ENCODE measurements at regions not wholly inside any gene's neighbourhood (a gene's known extent, or its start where the extent isn't known, plus 50 kb on each side); places are given as distances from the start of the nearest gene placed in this dataset.

DNA sequence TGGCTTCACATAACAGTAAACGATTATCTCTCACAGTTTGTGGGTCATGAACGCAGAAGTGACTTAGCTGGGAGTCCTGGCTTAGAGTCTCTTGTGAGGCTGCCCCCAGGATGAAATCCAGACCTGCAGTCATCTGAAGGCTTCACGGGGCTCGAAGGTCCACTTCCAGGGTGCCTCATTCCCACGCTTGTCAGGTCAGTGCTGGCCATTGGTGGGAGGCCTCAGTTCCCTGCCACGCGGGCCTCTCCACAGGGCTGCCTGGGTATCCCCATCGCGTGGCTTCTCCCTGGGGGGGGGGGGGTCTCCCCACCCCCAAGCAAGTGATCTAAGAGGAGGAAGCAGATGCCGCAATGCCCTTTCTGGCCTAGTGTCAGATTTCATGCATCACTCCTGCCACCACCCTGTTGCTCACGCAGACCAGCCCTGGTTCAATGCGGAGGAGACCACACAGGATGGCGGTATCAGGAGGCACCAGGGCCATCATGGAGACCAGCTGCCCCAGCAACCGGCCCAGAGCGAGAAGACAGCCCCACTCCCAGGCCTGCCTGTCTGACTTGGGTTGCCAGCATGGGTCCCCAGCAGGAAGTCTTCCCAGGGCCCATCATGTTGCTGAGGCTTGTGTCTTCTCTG lies 77.3 kb upstream of the CDH5 start:
- no peak for DNase-seq

DNA sequence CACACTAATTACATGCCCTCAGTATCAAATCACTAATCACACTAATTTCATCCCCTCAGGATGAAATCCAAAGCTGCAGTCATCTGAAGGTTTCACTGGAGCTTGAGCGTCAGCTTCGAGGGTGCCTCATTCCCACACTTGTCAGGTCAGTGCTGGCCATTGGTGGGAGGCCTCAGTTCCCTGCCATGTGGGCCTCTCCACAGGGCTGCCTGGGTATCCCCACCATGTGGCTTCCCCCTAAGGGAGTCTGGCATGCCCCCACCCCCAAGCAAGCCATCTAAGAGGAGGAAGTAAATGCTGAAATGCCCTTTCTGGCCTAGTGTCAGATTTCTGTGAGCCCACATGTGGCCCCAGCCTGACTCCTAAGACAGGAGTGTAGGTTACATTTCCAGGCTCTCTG lies 78.6 kb upstream of the CDH5 start:
- no peak for DNase-seq

DNA sequence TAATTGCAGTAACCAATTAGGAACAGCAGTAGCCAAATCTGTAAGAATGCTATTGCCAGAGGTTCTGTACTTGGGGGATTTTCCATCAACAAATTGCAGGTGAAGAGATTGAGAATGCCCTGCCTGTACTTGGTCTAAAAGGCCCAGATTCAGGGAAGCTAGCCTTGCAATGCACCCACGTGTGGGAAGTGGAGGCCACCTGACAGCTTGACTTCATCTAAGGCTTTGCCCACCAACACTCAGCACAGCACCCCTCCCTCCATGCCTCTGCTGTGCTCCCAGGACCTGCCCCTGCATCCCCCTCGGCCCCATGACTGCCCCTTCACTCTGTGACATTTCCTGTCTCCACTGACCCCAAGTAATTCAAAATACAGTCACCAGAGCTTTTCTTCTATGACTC lies 79.1 kb upstream of the CDH5 start:
- no peak for DNase-seq

DNA sequence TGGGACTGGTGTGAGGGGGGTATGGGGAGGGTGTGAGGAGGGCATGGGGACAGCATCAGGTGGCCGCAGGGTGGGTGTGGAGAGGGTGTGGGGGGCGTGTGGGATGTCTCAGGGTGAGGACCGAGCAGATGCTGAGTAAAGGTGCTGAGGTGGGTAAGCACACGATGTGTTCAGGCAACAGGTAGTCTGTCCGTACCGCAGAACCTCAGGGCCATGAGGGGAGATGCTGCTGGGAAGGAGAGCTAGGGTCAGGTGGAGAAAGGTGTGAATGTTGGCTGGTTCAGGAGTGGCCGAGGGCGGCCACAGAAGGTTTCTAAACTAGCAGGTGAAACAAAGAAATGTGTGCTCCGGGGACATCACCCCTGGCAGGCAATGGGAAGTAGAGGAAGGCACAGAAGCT lies 80.0 kb upstream of the CDH5 start:
- no peak for DNase-seq

DNA sequence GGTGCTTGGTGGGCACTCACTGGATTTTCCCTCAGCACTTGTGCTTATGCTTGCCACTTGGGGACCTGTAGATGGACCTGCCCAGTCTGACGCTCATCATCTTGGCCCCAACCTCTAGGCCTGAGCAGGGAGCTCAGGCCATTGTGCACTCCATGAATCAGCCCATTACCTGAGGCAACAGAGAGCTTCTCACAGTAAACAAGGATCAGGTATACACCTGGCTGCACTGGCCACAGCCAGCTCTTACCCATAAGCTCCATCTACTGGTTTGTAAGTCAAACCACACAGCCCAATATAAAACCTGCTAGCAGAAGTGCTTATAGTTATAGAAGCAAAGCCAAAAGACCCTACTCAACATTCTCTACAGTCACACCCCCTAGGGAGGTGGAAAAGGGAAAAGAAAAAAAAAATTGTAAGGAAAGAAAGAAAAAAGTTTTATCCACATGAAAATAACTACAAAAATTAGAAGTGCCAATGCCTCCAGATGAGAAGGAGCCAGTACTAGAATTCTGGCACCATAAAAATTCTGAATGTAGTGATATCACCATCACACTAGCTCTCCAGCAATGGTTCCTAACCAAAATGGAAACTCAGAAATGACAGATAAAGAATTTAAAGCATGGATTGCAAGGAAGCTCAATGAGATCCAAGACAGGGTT lies 87.8 kb upstream of the CDH5 start:
- no peak for DNase-seq

DNA sequence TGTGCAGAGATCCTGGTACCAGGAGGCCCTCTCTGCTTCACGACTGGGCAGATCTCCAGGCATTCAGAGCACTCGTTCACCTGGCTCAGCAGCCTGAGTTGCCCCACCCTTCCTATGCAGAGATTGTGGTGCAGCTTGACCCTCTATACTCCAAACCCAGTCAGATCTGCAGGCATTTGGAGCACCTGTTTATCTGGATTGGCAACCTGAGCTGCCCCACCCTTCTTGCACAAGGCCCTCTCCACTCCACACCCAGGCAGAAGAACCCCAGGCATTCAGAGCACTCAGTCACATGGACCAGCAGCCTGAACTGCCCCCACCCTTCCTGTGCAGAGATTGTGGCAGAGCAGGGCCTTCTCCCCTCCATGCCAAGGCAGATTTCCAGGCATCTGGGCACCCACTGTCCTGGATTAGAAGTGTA lies 88.4 kb upstream of the CDH5 start:
- DNase-seq, result no peak

DNA sequence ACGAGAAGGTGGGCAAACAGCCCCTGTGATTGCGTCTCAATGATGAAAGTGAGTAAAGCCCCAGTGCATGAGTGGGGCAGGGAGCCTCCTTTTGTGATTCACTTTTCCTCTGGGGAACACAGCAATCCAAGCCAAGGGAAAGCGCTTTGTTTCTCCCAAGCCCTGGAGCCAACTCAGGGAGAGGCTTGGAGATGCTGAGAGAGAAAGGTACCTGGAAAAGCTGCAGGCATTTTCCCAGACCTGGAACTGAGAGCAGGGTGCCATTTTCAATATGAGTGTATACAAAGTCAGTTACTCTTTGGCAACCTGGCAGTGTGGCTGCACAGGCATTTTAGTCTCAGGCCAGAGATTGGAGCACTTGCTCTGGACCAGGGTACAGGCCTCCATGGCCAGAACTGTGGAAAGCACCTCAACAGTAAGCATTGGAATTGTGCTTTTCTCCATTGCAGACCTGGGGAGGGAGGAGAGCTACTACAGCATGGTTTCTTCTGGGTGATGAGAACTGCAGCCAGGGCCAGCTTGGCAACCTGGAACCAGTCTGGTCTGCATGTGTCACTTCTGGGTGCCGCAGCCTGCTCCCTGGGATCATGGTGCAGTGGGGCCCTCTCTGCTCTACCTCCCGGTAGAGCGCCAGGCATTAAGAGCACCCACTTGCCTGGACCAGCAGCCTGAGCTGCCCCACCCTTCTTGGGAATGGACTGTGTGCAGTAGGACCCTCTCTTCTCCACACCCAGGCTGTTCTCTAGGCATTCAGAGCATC lies 89.0 kb upstream of the CDH5 start:
- no peak for DNase-seq

DNA sequence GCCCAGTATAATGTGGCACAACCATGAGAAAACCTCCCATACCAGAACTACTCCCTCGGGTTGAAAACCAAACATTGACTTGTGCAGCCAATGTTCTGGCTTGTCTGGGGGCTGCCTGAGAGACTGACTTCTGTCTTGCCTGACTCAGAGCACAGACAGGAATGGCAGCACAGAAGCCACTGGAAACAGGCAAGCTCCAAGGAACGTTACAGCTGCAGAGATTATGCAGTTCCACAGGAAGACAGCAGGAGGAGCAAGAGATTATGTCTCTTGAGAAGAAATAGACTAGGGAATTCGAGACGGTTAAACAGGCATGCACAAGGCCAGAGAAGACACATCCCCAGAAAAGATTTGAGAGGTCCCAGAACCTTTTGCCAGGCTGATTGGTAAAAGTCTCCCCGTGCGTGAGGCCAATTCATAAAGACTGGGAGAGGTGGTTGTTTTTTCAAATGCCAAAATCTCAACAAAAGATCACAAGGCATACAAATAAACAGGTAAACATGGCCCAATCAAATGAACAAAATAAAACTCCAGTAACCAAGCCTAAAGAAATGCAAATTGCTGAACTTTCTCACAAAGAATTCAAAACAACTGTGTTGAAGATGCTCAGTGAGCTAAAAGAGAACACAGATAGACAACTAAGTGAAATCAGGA lies 90.6 kb upstream of the CDH5 start:
- no peak for DNase-seq

DNA sequence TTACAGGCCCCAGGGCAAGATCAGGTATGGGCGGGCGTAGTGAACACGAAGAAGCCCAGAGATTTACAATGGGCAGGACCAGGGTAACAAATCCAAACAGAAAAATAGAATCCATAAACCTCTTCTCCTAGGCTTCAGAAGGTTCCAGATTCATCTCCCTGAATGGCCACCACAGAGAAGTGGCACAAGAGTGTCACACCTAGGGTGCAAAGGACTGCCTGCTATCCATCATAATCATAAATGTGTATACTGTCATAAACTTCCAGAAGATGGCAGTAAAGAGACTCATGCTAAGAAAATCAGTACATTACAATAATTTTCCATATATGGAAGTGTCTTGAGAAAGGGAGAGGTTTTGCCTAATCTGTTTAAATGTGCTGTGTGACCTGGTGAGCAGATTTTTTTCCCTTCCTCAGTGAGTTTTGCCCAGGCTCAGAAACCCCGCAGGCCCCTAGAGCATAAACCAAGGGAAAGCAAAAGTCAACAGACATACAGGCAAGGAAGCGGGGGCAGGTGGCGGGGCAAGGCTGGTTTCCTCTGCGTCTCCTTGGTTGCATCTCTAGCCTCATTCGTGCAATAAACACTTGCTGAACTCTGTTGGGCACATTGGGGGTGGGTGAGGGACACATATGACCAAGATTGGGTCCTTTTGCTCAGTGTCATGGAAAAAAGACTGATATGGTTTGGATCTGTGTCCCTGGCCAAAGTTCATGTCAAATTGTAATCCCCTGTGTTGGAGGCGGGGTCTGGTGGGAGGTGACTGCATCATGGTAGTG lies 92.0 kb upstream of the CDH5 start:
- no peak for DNase-seq

DNA sequence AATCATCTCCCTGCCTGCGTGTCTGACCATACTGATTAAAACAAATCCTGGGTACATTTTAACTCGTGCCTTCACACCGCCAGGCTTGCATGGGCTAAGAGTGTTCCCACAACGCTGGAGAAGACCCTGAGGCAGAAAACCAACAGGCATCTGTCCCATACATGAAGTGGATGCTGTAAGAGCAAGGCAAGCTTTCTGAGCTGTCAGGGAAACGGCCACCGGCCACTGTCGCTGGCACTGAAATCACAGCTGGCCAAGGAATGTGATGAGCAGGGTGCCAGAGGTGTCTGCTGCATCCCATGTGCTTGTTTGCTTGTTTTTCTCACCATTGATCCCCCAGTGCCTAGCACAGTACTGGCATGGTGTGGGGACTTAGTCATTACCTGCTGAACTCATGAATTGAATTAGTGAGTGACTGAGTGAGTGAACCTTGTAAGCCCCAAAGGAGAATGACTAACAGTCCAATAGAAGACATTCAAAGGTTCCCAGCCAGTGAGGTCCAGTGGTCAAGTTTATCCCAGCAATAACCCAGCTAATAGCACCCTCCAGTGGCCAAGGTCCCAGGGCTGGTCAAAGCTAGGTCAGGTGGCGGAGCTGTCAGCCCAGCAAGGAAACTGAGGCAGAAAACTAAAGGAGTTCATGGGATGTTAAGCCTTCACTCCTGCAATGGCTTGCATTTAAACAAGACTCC lies 92.7 kb upstream of the CDH5 start:
- no peak for DNase-seq

DNA sequence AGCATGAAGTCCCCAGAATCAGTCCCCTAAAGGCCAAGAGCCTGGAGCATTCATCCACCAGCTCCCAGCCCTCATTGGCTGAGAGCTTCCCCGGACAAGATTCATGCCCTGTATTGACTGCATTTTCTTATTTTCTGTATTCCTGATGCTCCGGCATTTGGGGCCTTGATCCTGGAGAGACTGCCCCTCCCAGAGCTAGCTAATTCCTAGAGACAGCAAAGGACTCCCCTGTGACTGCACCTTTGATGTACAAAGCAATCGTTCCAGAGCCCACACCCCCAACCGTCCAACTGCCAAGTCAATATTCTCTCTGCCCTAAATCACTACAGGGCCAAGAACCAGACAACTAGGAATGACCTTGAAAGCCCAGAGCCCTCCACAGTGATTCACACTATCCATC lies 93.4 kb upstream of the CDH5 start:
- no peak for DNase-seq

DNA sequence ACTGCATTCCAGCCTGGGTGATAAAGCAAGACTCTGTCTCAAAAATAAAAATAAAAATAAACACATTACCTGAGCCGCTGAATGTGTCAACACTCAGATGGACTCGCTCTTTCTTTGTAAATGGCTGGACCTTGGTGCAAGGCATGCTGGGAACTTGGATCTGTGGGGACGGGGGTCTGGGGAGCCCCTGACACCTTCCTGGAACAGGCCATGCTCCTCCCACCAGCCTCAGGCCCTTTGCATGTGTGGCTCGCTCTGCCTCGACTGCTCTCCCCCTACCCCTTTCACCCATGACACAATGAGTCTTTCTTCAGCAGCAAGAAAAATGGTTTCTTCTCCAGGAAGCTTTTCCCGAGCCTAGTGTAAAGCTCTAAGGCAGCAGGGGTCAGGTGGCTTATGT lies 94.0 kb upstream of the CDH5 start:
- DNase-seq, result no peak

DNA sequence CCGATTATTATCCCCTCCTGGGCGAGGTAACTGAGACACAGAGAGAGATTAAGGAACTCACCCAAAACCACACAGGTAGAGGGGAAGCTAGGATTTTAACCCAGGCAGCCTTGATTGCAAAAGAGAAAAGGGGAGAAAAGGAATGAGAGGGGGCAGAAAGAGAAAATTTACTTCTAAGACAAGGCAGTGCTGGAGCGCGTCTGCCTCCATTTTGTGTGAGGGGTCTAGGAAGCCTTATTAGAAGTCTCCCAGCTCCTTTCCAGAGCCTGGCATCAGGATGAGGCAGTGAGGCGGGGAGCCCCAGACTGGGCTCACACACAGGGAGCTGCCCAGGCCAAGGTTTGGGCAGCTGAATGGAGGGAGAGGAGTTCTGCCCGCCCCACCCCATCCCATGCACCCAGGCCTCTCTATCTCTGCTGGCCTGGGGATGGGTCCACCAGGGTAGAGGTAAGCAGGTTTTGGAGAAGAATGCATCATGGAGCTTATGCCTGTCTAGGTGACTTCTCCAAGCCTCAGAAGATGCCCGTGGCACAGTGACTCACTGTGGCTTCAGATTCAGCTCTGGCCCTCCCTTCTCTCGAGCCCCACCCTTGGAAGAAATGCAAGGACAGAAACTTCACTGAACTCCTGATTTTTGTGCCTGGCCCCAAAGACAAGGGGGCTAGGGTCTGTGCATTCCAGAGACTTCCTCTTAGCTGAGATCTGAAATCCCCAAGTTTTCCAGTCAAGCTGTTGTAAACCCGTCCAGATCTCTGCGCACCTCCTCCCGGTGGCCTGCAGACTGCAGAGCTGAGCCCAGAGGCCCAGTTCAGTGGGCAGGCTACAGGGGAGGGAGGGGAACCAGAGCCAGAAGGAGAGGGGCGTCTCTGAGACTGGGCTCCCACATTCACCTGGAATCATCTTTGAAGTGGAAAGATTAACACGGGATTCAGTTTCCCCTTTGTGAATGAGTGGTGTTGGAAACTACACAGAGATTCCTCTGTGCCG lies 95.1 kb upstream of the CDH5 start:
- DNase-seq, result no peak

DNA sequence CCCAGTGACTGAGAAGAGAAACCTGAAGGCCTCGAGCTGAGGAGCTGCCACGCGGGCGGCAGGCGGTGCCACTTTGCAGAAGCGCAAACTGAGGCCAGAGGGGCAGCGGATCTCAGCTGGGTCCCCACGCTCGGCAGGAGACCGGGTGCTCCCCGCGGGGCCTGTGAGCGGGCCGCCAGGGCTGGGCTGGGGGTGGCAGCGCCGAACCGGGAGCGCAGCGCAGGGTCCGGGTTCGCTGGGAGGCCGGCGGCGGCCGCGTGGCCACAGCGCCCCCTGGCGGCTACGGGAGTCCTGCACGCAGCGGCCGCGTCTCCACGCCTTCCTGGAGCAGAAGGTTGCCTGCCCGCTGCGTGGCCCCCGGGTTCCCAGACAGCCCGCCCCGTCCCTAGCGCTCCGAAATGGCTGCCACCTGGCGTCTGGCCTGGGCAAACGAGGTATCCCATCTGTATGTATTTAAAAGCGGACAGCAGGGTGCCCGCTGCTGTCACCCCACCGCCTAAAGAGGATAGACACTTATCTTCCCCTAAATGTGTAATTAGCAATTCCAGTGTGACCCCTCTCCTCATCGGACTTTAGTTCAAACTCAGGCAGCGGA lies 96.1 kb upstream of the CDH5 start:
- DNase-seq, result no peak

DNA sequence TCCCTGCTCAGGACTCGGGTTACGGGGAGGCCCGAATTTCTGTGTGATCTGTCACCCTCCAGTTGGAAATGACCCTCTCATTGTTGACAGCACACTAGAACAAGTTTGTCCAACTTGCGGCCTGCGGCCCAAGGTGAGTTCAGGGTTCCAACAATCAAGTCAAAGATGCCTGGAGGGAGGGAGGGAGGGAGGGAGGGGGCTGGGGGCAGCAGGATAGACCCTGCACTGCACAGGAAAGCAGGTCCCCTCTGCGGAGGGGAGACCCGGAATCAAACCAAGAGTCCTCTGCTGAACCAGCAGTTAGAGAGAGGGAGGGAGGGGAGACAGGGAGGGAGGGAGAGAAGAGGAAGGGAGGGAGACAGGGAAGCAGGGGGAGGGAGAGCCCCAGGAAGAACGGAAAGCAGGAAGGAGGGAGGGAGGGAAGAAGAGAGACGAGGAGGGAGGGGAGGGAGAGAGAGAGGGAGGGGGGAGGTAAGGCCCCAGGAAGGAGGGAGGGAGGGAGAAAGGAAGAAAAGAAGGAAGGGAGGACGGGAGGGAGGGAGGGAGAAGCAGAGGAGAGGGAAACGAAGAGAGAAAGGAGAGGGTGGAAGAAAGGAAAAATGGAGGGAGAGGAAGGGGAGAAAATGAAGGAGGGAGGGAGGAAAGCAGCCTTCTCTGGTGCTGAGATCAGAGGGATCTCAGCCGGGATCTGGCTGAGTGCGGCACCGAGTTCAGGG lies 96.7 kb upstream of the CDH5 start:
- no peak for DNase-seq

DNA sequence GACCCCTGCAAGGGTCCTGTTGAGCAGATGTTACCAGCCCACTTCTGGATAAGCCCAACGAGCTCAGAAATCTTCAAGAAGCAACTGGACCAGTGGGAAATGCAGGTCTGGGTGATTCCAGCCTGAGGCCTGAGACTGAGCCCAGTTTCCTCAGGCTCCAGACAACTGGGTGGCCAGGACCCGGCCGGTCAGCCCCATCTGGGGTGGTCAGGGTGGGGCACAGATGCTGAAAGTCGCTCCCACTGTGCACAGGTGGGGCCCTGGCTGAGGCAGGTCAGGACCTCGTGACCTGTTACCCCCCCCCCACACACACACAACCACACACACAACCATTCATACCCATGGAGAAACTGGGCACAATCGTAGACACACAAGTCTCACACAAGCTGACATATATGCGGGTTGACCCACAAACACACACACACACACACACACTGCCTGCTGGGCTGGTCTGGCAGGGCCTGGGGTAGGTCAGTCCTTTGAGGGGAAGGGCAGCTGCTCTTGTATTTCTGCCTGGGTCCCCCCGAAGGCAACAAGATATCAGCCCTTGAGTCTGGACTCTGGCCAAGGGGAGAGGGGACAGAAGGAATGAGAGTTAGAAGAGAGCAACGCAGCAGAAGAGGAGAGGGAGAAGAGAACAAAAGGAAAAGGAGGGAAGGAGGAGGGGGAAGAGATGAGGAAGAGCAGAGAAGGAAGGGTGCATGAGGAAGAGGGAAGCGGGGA lies 99.0 kb upstream of the CDH5 start:
- DNase-seq, result no peak

DNA sequence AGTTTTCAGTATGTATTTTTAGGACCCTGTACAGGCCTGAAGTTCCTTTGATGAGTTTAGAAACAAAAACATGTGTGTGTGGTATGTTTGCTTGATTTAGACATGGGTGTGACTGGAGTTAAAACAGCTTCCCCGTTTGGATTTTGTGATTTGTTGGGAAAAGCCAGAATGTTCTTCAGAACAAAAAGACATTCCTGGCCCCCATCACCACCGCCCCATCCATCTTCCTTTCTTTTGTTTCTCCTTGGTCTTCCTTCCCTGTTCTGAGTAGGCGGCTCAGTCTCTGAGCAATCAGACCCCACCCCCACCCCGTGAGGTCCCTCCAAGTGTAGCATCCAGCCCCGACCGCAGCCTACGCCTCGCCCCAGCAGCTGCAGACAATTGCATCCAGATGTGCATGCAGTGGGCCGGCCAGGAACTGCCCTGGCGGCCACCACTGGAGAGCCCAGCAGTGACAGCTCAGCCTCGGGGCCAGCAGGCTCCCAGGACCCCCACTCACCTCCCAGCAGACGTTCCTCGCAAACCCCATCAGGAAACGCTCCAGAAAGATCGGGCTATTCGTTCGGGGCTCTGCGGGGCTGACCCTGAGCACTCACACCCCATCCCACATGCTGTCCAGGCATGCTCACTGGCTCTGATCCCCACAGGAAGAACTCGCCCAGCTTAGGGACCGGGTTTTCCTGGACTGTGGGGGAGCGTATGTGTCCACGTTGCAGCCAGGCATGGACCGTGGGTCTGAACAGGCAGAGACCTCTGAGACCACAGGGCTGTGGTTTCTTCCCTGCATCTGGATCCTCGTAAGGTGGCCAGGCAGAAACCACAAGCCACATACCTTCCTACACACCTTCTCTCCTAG lies 99.8 kb upstream of the CDH5 start:
- no peak for DNase-seq

DNA sequence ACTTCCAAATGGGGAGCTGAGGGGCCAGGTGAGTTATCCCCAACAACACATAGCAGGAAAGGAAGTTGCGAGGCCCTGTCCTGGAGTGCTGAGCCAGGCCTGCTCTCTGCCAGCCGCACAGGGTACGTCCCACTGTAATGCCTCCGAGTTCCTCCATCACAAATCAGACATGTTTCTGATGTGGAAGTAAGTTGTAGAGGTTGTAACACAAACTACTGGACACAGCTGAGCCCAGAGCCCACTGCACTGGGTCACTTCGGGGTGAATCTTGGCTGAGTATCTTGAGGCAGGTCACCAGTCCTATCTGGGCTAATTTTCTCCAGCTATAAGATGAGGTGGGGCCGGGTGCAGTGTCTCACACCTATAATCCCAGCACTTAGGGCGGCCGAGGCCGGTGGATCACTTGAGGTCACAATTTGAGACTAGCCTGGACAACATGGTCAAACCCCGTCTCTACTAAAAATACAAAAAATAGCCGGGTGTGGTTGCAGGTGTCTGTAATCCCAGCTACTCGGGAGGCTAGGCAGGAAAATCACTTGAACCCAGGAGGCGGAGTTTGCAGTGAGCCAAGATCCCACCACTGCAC lies 100.8 kb upstream of the CDH5 start:
- no peak for DNase-seq

All from SIG-M5 (cell line).